Parathyroid adenoma (tissue), 2 donors: ENCODE measurements at regions not wholly inside any gene's neighbourhood (a gene's known extent, or its start where the extent isn't known, plus 50 kb on each side); places are given as distances from the start of the nearest gene placed in this dataset.

Experiments
- H2AFZ ChIP-seq: fragments of 300-600 bp; sonication (generic); one replicate; pipeline ENCODE4 v1.7.0; 2017; ENCODE audit warnings: antibody characterized with exemption, mild to moderate bottlenecking
- H3K27ac ChIP-seq: fragments of 300-600 bp; sonication (generic); one replicate; pipeline ENCODE4 v1.7.0; 2017
- H3K27me3 ChIP-seq: fragments of 300-600 bp; sonication (generic); one replicate; pipeline ENCODE4 v1.7.0; 2017; ENCODE audit warnings: low read length; ENCODE audit not compliant: control insufficient read depth, insufficient read depth
- H3K36me3 ChIP-seq: fragments of 300-600 bp; sonication (generic); one replicate; pipeline ENCODE4 v1.7.0; 2017; ENCODE audit warnings: low read length; ENCODE audit not compliant: control insufficient read depth, insufficient read depth
- H3K4me1 ChIP-seq: fragments of 300-600 bp; sonication (generic); one replicate; pipeline ENCODE4 v1.7.0; 2017; ENCODE audit warnings: control low read depth
- H3K4me2 ChIP-seq: fragments of 300-600 bp; sonication (generic); one replicate; pipeline ENCODE4 v1.7.0; 2017; ENCODE audit warnings: low read length
- H3K4me3 ChIP-seq: fragments of 300-600 bp; sonication (generic); one replicate; pipeline ENCODE4 v1.7.0; 2017; ENCODE audit warnings: low read depth, low read length
- H3K79me2 ChIP-seq: fragments of 300-600 bp; sonication (generic); one replicate; pipeline ENCODE4 v1.7.0; 2017; ENCODE audit warnings: control low read depth
- H3K9ac ChIP-seq: fragments of 300-600 bp; sonication (generic); one replicate; pipeline ENCODE4 v1.7.0; 2017; ENCODE audit warnings: mild to moderate bottlenecking
- H3K9me3 ChIP-seq: fragments of 300-600 bp; sonication (generic); one replicate; pipeline ENCODE4 v1.7.0; 2017; ENCODE audit warnings: low read length; ENCODE audit not compliant: control insufficient read depth
- CTCF ChIP-seq: fragments of 300-600 bp; sonication (generic); IDR thresholded peaks from one replicate; pipeline ENCODE4 v1.7.0; 2017; ENCODE audit warnings: antibody characterized with exemption, mild to moderate bottlenecking
- donor health status: primary hyperparathyroidism.

GRCh38 chr1:182122256-182122912 is 60.9 kb upstream of the ZNF648 start:
- TF ChIP-seq CTCF, result no peak
- H2AFZ ChIP-seq, result no peak overlapping the region
- no peak overlapping the region for H3K4me2 ChIP-seq
- peaks cover 2% of the 10 kb centered on the region for H3K4me1 ChIP-seq
- H3K9me3 ChIP-seq, result no peaks in the 10 kb centered on the region
- H3K27ac ChIP-seq, result no peak overlapping the region
- no peak overlapping the region for H3K9ac ChIP-seq
- H3K79me2 ChIP-seq, result no peaks in the 10 kb centered on the region
- H3K27me3 ChIP-seq, result no peaks in the 10 kb centered on the region
- no peak overlapping the region for H3K4me3 ChIP-seq
- H3K36me3 ChIP-seq, result no peaks in the 10 kb centered on the region

- H3K9ac ChIP-seq, result no peak overlapping the region
- no peak overlapping the region for H3K4me3 ChIP-seq
- no peaks in the 10 kb centered on the region for H3K9me3 ChIP-seq
- H3K27ac ChIP-seq, result no peak overlapping the region
- no peaks in the 10 kb centered on the region for H3K79me2 ChIP-seq
- H2AFZ ChIP-seq, result no peak overlapping the region
- no peak overlapping the region for H3K4me2 ChIP-seq
- H3K27me3 ChIP-seq, result no peaks in the 10 kb centered on the region
- H3K4me1 ChIP-seq, result peaks cover 2% of the 10 kb centered on the region
- H3K36me3 ChIP-seq, result no peaks in the 10 kb centered on the region
- no peak for TF ChIP-seq CTCF
These were observed 60.3 kb upstream of the ZNF648 start for GRCh38 chr1:182121787-182122186.

- Histone ChIP-seq H3K36me3 (no peaks in the 10 kb centered on the region), H3K79me2 (no peaks in the 10 kb centered on the region), H2AFZ (peak overlapping the region; percentile 66), H3K4me1 (peaks cover 2% of the 10 kb centered on the region), H3K9ac (no peak overlapping the region), H3K27me3 (no peaks in the 10 kb centered on the region), H3K4me2 (peak overlapping the region; percentile 37), H3K4me3 (no peak overlapping the region), H3K9me3 (no peaks in the 10 kb centered on the region), H3K27ac (no peak overlapping the region)
- no peak for TF ChIP-seq CTCF
These were observed 59.1 kb upstream of the ZNF648 start for GRCh38 chr1:182120411-182121258.

- no peak for TF ChIP-seq CTCF
- Histone ChIP-seq H3K4me2 (no peak overlapping the region), H3K79me2 (no peaks in the 10 kb centered on the region), H3K27me3 (no peaks in the 10 kb centered on the region), H3K4me3 (no peak overlapping the region), H2AFZ (no peak overlapping the region), H3K36me3 (no peaks in the 10 kb centered on the region), H3K27ac (no peak overlapping the region), H3K4me1 (peaks cover 2% of the 10 kb centered on the region), H3K9ac (no peak overlapping the region), H3K9me3 (no peaks in the 10 kb centered on the region)
These were observed 58.1 kb upstream of the ZNF648 start for GRCh38 chr1:182119631-182120030.
